ENCODE measurements at regions not wholly inside any gene's neighbourhood (a gene's known extent, or its start where the extent isn't known, plus 50 kb on each side); places are given as distances from the start of the nearest gene placed in this dataset.

DNA sequence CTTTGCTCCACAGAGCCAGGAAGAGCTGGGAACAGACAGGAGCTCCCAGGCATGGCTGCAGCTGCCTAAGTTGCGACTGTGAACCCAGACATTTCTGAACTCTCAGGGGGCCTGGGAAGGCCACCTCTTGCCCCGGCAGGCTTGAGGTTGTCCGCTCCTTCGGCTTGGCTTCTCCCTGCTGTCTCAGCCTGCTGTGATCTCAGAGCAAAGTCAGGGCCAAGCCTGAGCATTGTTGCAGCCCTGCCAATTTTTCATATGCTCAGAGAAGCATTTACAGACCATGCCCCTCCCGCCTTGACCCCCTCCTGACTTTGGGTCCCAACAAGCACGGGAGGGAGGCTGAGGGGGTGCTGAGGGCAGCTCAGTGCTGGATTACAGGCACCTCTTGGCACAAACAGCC lies 1439.1 kb upstream of the FLRT2 start:
- TF ChIP-seq, protein P1, sequence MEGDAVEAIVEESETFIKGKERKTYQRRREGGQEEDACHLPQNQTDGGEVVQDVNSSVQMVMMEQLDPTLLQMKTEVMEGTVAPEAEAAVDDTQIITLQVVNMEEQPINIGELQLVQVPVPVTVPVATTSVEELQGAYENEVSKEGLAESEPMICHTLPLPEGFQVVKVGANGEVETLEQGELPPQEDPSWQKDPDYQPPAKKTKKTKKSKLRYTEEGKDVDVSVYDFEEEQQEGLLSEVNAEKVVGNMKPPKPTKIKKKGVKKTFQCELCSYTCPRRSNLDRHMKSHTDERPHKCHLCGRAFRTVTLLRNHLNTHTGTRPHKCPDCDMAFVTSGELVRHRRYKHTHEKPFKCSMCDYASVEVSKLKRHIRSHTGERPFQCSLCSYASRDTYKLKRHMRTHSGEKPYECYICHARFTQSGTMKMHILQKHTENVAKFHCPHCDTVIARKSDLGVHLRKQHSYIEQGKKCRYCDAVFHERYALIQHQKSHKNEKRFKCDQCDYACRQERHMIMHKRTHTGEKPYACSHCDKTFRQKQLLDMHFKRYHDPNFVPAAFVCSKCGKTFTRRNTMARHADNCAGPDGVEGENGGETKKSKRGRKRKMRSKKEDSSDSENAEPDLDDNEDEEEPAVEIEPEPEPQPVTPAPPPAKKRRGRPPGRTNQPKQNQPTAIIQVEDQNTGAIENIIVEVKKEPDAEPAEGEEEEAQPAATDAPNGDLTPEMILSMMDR (IDR thresholded peaks at IDR 0.05) = no peak
- no peak for TF ChIP-seq POLR2A (IDR thresholded peaks at IDR 0.05)
